ENCODE measurements at regions not wholly inside any gene's neighbourhood (a gene's known extent, or its start where the extent isn't known, plus 50 kb on each side); places are given as distances from the start of the nearest gene placed in this dataset.
"Not testable (repeated sequence)": the region's sequence is repeated elsewhere in the genome, so short reads cannot be mapped to it uniquely, and the experiment has no call there.

- Histone ChIP-seq H3K27ac (0 out of 2 replicates have a peak overlapping the region, but pooled peaks have one; percentile 5), H3K4me1 (replicated peaks) (peaks cover 40% of the 10 kb centered on the region), H3K4me3 (no peak overlapping the region), H3K9me3 (replicated peaks) (no peaks in the 10 kb centered on the region; the same call in 1 of the 2 replicates), H3K27me3 (replicated peaks) (no peaks in the 10 kb centered on the region), H3K36me3 (no peaks in the 10 kb centered on the region)
- DNase-seq (ENCODE audit: low read depth in 1 of 2, low spot score in 2 of 2): no peak
Observed at GRCh38 chr6:834866-835265, 141.9 kb upstream of the EXOC2 start.

GRCh38 chr6:834190-834589 is 141.3 kb upstream of the EXOC2 start:
- no peak overlapping the region for H3K4me3 ChIP-seq
- no peaks in the 10 kb centered on the region for H3K27me3 ChIP-seq (replicated peaks)
- no peaks in the 10 kb centered on the region for H3K36me3 ChIP-seq
- no peaks in the 10 kb centered on the region; the same call in 1 of the 2 replicates for H3K9me3 ChIP-seq (replicated peaks)
- DNase-seq (ENCODE audit: low read depth in 1 of 2, low spot score in 2 of 2): no peak
- H3K4me1 ChIP-seq (replicated peaks): peaks cover 44% of the 10 kb centered on the region
- H3K27ac ChIP-seq: no peak overlapping the region

- peaks cover 48% of the 10 kb centered on the region for H3K4me1 ChIP-seq (replicated peaks)
- DNase-seq (ENCODE audit: low read depth in 1 of 2, low spot score in 2 of 2): not testable (repeated sequence)
Observed at GRCh38 chr6:832804-833203, 139.9 kb upstream of the EXOC2 start.

GRCh38 chr6:830667-831327 is 137.9 kb upstream of the EXOC2 start:
- peak overlapping the region; percentile 66; the same call in 1 of the 2 replicates for H3K27ac ChIP-seq

More at GRCh38 chr6:832804-833203, 139.9 kb upstream of the EXOC2 start:
- H3K36me3 ChIP-seq; H3K9me3 ChIP-seq (replicated peaks); H3K4me3 ChIP-seq; H3K27me3 ChIP-seq (replicated peaks); H3K27ac ChIP-seq: not testable (repeated sequence)

GRCh38 chr6:829656-830055 is 136.7 kb upstream of the EXOC2 start:
- H3K27me3 ChIP-seq (replicated peaks): no peaks in the 10 kb centered on the region
- peaks cover 19% of the 10 kb centered on the region for H3K4me1 ChIP-seq (replicated peaks)
- peak; percentile 82 to 91 for DNase-seq (ENCODE audit: low read depth in 1 of 2, low spot score in 2 of 2)
- no peaks in the 10 kb centered on the region for H3K36me3 ChIP-seq
- no peak overlapping the region; the same call in 1 of the 2 replicates for H3K4me3 ChIP-seq
- H3K9me3 ChIP-seq (replicated peaks): 0 out of 2 replicates have a peak, but pooled peaks cover 3% of the 10 kb centered on the region
- peak overlapping the region; percentile 66 for H3K27ac ChIP-seq

More at GRCh38 chr6:830667-831327, 137.9 kb upstream of the EXOC2 start:
- Histone ChIP-seq H3K9me3 (replicated peaks) (0 out of 2 replicates have a peak, but pooled peaks cover 3% of the 10 kb centered on the region), H3K36me3 (no peaks in the 10 kb centered on the region), H3K4me3 (no peak overlapping the region), H3K27me3 (replicated peaks) (no peaks in the 10 kb centered on the region), H3K4me1 (replicated peaks) (peaks cover 30% of the 10 kb centered on the region)
- no peak for DNase-seq (ENCODE audit: low read depth in 1 of 2, low spot score in 2 of 2)

GRCh38 chr6:827431-827830 is 134.5 kb upstream of the EXOC2 start:
- Histone ChIP-seq H3K27me3 (replicated peaks) (no peaks in the 10 kb centered on the region), H3K36me3 (no peaks in the 10 kb centered on the region), H3K9me3 (replicated peaks) (0 out of 2 replicates have a peak, but pooled peaks cover 3% of the 10 kb centered on the region), H3K4me3 (no peak overlapping the region), H3K4me1 (replicated peaks) (peaks cover 16% of the 10 kb centered on the region), H3K27ac (no peak overlapping the region)
- no peak for DNase-seq (ENCODE audit: low read depth in 1 of 2, low spot score in 2 of 2)

- H3K9me3 ChIP-seq (replicated peaks): no peaks in the 10 kb centered on the region
- 0 out of 2 replicates have a peak, but pooled peaks cover 4% of the 10 kb centered on the region for H3K4me1 ChIP-seq (replicated peaks)
- H3K27me3 ChIP-seq (replicated peaks): no peaks in the 10 kb centered on the region
- no peak for DNase-seq (ENCODE audit: low read depth in 1 of 2, low spot score in 2 of 2)
- no peak overlapping the region for H3K4me3 ChIP-seq
- no peak overlapping the region for H3K27ac ChIP-seq
- H3K36me3 ChIP-seq: no peaks in the 10 kb centered on the region
Observed at GRCh38 chr6:819122-819521, 126.2 kb upstream of the EXOC2 start.

- Histone ChIP-seq H3K27me3 (replicated peaks) (no peaks in the 10 kb centered on the region), H3K4me3 (no peak overlapping the region), H3K4me1 (replicated peaks) (0 out of 2 replicates have a peak, but pooled peaks cover 4% of the 10 kb centered on the region), H3K27ac (no peak overlapping the region), H3K9me3 (replicated peaks) (no peaks in the 10 kb centered on the region), H3K36me3 (no peaks in the 10 kb centered on the region)
- no peak for DNase-seq (ENCODE audit: low read depth in 1 of 2, low spot score in 2 of 2)
Observed at GRCh38 chr6:818196-818595, 125.3 kb upstream of the EXOC2 start.

GRCh38 chr6:816510-817084 is 123.7 kb upstream of the EXOC2 start:
- no peaks in the 10 kb centered on the region for H3K27me3 ChIP-seq (replicated peaks)
- H3K4me3 ChIP-seq: no peak overlapping the region
- H3K36me3 ChIP-seq: no peaks in the 10 kb centered on the region
- H3K9me3 ChIP-seq (replicated peaks): no peaks in the 10 kb centered on the region
- 0 out of 2 replicates have a peak, but pooled peaks cover 4% of the 10 kb centered on the region for H3K4me1 ChIP-seq (replicated peaks)
- DNase-seq (ENCODE audit: low read depth in 1 of 2, low spot score in 2 of 2): no peak
- H3K27ac ChIP-seq: no peak overlapping the region

- no peaks in the 10 kb centered on the region for H3K27me3 ChIP-seq (replicated peaks)
- H3K4me1 ChIP-seq (replicated peaks): 0 out of 2 replicates have a peak, but pooled peaks cover 4% of the 10 kb centered on the region
- no peak overlapping the region for H3K27ac ChIP-seq
- H3K9me3 ChIP-seq (replicated peaks): no peaks in the 10 kb centered on the region
- DNase-seq (ENCODE audit: low read depth in 1 of 2, low spot score in 2 of 2): peak in 1 of 2 experiments; percentile 52
- H3K4me3 ChIP-seq: no peak overlapping the region
- H3K36me3 ChIP-seq: no peaks in the 10 kb centered on the region
Observed at GRCh38 chr6:815348-815738, 122.4 kb upstream of the EXOC2 start.

- Histone ChIP-seq H3K4me1 (replicated peaks) (no peaks in the 10 kb centered on the region), H3K4me3 (no peak overlapping the region), H3K9me3 (replicated peaks) (no peaks in the 10 kb centered on the region), H3K27ac (no peak overlapping the region), H3K36me3 (no peaks in the 10 kb centered on the region), H3K27me3 (replicated peaks) (no peaks in the 10 kb centered on the region)
- no peak for DNase-seq (ENCODE audit: low read depth in 1 of 2, low spot score in 2 of 2)
Observed at GRCh38 chr6:814378-815347, 121.7 kb upstream of the EXOC2 start.

- Histone ChIP-seq H3K9me3 (replicated peaks) (no peaks in the 10 kb centered on the region), H3K36me3 (no peaks in the 10 kb centered on the region), H3K4me1 (replicated peaks) (no peaks in the 10 kb centered on the region), H3K27me3 (replicated peaks) (no peaks in the 10 kb centered on the region), H3K4me3 (no peak overlapping the region), H3K27ac (no peak overlapping the region)
- no peak for DNase-seq (ENCODE audit: low read depth in 1 of 2, low spot score in 2 of 2)
Observed at GRCh38 chr6:811831-812230, 118.9 kb upstream of the EXOC2 start.

- H3K36me3 ChIP-seq: no peaks in the 10 kb centered on the region
- H3K27me3 ChIP-seq (replicated peaks): no peaks in the 10 kb centered on the region
- no peak for DNase-seq (ENCODE audit: low read depth in 1 of 2, low spot score in 2 of 2)
- no peaks in the 10 kb centered on the region for H3K4me1 ChIP-seq (replicated peaks)
- H3K27ac ChIP-seq: no peak overlapping the region
- no peaks in the 10 kb centered on the region for H3K9me3 ChIP-seq (replicated peaks)
- no peak overlapping the region for H3K4me3 ChIP-seq
Observed at GRCh38 chr6:811191-811590, 118.3 kb upstream of the EXOC2 start.

All from SJSA1 (cell line).